ENCODE measurements at regions not wholly inside any gene's neighbourhood (a gene's known extent, or its start where the extent isn't known, plus 50 kb on each side); places are given as distances from the start of the nearest gene placed in this dataset.

GRCh38 chr7:73945022-73945421 is 83.0 kb upstream of the ELN start:
- no peak for TF ChIP-seq NR1H2 (CRISPR knock-in tag; IDR thresholded peaks at IDR 0.05)
- no peak for TF ChIP-seq CTCF (IDR thresholded peaks at IDR 0.05)
- TF ChIP-seq TCF7 (CRISPR knock-in tag; IDR thresholded peaks at IDR 0.05; ENCODE audit: low read depth) = no peak
- TF ChIP-seq ETV6 (CRISPR knock-in tag; IDR thresholded peaks at IDR 0.05) = no peak
- no peak for TF ChIP-seq IRF2 (CRISPR knock-in tag; IDR thresholded peaks at IDR 0.05; ENCODE audit: borderline replicate concordance, low read depth)
- no peak for TF ChIP-seq SP1 (CRISPR knock-in tag; conservative IDR thresholded peaks at IDR 0.05)
- TF ChIP-seq CREB1 (CRISPR knock-in tag; IDR thresholded peaks at IDR 0.05) = no peak
- TF ChIP-seq FOXP1 (CRISPR knock-in tag; IDR thresholded peaks at IDR 0.05; ENCODE audit: borderline replicate concordance) = no peak
- no peak for TF ChIP-seq E2F5 (CRISPR knock-in tag; IDR thresholded peaks at IDR 0.05)
- TF ChIP-seq ESRRA (CRISPR knock-in tag; IDR thresholded peaks at IDR 0.05; ENCODE audit: borderline replicate concordance) = no peak
- TF ChIP-seq ELF4 (CRISPR knock-in tag; IDR thresholded peaks at IDR 0.05; ENCODE audit: low read depth) = no peak
- TF ChIP-seq CREM (CRISPR knock-in tag; IDR thresholded peaks at IDR 0.05) = no peak
- no peak for TF ChIP-seq ZNF512 (CRISPR knock-in tag; IDR thresholded peaks at IDR 0.05; ENCODE audit: borderline replicate concordance)
- TF ChIP-seq NFYB (CRISPR knock-in tag; conservative IDR thresholded peaks at IDR 0.05; ENCODE audit: low read depth) = no peak
